ENCODE measurements at regions not wholly inside any gene's neighbourhood (a gene's known extent, or its start where the extent isn't known, plus 50 kb on each side); places are given as distances from the start of the nearest gene placed in this dataset.
A peak's percentile ranks its signal among the peaks of the same experiment; 100 is the strongest.

DNA sequence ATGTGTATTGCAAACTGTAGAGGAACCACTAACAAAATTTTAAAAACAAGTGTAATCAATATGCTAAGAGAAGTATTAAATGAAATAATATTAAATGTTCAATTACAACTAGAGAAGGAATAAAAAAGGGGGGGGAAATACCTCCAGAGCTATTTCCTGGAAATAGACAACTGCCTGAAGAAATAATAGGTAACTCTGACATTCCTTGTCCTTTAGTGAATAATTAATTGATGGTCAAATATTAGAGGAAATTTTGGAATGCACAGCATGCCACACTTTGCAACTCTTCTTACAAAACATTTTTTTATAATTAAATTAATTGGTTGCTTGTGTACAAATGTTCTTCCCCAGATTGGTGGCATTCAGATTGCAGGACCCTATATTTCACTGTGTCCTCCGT is 342.6 kb upstream of the COL8A1 start:
- DNase-seq = no peak

- peak in 1 of 5 experiments; percentile 4 for DNase-seq
Observed at GRCh38 chr3:99294092-99294491, 344.3 kb upstream of the COL8A1 start.

DNA sequence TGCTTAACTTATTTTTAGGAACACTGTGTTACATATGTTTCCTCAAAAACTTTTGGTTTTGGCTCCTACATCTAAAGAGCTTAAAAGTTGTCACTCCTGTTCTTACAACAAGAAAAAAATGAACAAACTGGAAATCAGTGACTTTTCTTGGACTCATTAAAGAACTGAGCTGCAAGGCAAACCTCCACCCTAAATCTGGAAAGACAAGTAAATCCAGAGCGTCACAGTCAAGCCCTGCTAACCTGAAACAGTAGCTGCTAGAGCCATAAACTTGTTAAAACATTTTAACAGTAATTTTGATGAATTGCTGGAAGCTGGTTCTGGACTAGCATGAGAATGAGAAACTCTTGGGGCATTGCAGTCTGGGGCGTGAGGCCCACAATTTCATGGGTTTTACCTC is 350.5 kb upstream of the COL8A1 start:
- no peak for DNase-seq

DNA sequence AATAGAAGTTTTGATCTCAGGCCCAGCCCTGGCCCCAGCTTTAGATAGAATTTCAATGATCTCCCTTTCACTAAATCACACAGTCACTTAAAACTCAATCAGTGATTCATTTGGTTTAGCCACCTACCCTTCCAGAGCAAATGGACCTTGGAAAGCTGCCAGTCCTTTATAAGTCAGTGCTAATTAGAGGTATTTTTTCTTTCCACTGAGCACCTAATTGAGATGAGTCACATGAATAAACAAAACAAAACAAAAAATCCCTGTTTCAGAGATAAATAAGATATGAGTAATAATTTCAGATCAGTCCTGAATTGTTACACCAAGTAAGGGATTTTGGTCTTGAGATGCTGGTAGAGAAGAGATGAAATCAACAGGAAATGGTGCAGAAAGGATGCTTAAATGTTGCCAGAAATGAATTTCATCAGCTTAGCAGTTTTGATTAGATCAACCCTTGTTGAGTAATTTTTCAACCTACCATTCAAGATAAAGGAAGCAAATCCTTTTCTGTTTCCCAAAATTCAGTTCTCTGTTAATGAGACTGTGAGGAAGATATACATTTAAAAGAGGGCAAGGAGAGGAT is 352.0 kb upstream of the COL8A1 start:
- DNase-seq = peak in 1 of 5 experiments; percentile 33

GRCh38 chr3:99269606-99270351 is 368.3 kb upstream of the DCBLD2 start:
- no peak for DNase-seq

DNA sequence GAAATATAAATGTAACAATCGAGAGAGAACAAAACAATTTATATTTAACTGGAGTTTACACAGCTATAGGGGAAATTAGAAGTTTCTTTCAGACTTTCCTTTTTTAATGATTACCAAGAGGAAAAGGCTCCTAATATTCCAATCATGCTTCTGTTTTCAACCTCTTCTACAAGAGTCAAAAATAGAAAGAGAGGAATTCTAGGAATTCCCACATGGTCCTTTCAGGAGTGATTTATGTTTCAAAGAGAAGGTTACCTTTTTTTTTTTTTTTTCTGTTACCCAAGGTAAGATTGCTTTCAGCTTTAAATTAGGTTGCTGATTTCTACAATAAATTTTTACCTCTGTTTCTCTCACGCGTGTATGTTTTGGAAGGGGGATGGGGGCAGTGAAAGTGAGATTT is 355.3 kb upstream of the DCBLD2 start:
- DNase-seq = no peak

DNA sequence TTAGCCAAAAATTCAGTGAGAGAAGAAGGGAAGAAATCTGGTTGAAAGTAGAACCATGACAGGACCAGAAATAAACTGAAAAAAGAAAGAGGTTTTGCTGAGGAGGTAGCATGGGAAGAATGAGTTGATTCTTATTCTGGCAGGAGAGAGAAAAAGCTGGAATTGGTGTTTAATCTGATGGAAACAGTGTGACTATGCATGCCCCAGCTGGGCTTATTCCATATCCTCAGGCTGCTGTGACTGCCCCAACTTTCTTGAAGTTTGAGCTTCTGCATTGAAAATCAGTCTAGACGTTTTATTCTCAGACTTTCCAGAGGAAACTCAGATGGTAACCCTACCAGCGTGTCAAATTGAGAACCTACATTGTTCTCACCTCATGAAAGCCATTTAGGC is 352.5 kb upstream of the DCBLD2 start:
- DNase-seq = no peak

DNA sequence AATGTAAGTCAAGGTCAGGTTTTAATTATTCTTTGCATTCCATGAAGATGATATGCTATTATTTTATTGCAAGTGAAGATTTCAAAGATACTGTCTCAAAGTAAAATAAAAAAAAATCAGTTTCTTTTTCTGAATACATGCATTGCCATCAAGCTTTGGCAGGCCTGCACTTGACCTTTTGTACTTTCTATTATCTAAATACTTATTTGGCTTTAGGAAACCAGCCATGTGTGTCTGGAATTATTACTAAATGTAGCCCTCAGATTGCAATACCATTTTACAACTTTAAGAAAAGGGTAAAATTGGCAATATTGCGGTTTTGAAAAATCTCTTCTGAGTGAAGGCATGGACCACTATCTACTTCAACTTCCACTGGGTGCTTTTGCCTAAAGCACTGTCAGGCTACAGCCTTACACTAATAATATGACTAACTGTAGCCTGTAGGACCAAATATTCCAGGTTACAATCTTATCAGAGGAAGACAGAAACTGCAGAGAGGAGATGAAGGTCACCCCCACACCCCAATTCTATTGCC is 349.4 kb upstream of the DCBLD2 start:
- no peak for DNase-seq

GRCh38 chr3:99250272-99250671 is 348.8 kb upstream of the DCBLD2 start:
- no peak for DNase-seq

DNA sequence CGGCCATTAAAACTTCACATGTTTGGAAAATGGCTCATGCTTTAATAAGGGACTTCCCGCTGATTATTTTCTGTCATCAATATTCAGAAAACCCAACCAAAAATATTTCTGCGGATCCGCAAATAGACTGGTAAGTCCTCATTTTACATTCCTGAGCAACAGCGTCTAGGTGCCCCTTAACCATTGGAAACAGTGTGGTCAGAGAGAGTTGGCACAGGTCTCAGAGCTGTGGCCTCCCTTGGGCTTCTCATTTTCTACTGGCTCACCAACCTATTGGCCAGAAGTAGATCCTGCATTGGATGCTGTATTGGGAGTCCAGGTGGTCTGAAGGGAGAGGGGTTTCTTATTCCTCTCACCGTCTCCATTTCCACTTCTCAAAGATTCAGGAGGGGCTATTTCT is 348.1 kb upstream of the DCBLD2 start:
- no peak for DNase-seq

DNA sequence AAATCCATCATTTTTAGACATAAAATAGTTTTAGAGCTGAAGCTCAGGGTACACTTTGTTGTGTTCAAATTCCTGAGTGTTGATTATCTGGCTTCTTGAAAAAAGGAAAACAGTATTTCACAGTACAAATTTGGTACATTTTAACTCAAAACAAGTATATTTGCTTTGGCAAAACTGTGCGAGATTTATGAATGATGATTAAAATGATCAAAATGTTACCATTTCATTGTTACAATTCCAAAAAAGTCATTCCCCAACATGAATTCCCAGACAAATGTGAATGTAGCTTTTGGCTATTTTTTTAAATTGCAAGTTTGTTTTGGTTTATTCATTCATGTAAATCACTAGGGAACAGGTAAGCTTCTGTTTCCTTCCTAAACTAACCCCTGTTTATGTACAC is 347.4 kb upstream of the DCBLD2 start:
- no peak for DNase-seq

GRCh38 chr3:99248130-99248529 is 346.6 kb upstream of the DCBLD2 start:
- no peak for DNase-seq

- no peak for DNase-seq
Observed at GRCh38 chr3:99246010-99246654, 344.6 kb upstream of the DCBLD2 start.

GRCh38 chr3:99242271-99242670 is 340.8 kb upstream of the DCBLD2 start:
- DNase-seq = no peak

- DNase-seq = no peak
Observed at GRCh38 chr3:99240700-99241099, 339.2 kb upstream of the DCBLD2 start.

GRCh38 chr3:99236576-99236975 is 335.1 kb upstream of the DCBLD2 start:
- DNase-seq = no peak

DNA sequence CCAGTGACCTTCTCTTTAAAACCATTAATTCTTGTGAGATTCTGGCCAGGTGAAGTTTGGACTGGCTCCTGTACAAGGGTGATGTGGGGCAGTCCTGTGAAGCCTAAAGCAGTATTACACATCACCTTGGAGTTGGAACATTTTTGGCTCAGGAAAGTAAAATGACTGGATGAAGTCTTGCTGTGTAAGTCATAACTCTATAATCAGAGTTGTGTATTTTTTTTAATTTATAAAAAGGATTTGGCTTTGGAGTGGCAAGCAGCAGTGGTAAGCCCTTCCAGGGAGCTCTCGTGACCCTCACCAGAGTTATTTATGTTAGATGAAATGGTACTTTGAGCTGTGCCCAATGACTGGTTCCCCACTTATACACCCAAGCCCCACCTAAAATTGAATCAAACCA is 331.2 kb upstream of the DCBLD2 start:
- DNase-seq = no peak

GRCh38 chr3:99218468-99218867 is 317.0 kb upstream of the DCBLD2 start:
- no peak for DNase-seq

GRCh38 chr3:99212969-99213368 is 311.5 kb upstream of the DCBLD2 start:
- no peak for DNase-seq

GRCh38 chr3:99211309-99211708 is 309.8 kb upstream of the DCBLD2 start:
- DNase-seq = no peak

GRCh38 chr3:99199021-99199420 is 297.5 kb upstream of the DCBLD2 start:
- no peak for DNase-seq

- no peak for DNase-seq
Observed at GRCh38 chr3:99191186-99191585, 289.7 kb upstream of the DCBLD2 start.

DNA sequence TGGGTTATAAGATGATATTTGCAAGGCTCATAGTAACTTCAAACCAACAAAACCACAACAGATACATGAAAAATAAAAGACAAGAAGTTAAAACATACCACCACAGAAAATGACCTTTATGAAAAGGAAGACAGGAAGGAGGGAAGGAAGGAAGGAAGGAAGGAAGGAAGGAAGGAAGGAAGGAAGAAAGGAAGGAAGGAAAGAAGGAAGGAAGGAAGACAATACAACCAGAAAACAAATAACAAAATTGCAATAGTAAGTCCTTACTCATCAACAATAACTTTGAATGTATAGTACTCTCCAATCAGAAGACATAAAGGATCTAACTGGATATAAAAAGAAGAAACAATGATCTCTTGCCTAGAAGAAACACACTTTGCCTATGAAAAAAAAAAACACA is 287.4 kb upstream of the DCBLD2 start:
- no peak for DNase-seq

DNA sequence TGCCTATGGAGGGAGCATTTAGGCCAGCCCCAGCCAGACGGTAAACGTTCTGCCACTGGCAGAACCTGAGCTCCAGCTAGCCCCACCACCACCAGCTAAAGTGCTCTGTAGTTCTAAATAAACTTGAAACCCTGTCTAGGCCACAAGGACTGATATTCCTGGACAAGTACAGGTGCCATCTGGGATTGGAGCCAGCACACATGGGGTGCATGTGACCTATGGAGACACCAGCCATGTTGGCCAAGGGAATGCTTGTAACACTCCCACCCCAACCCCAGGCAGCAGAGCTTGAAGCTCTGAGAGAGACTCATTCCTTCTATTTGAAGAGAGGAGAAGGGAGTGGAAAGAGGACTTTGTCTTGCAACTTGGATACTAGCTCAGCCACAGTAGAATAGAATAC is 284.5 kb upstream of the DCBLD2 start:
- DNase-seq = no peak

All from T-helper 2 cell (primary cell).